ENCODE measurements at regions not wholly inside any gene's neighbourhood (a gene's known extent, or its start where the extent isn't known, plus 50 kb on each side); places are given as distances from the start of the nearest gene placed in this dataset.
A peak's percentile ranks its signal among the peaks of the same experiment; 100 is the strongest.

DNA sequence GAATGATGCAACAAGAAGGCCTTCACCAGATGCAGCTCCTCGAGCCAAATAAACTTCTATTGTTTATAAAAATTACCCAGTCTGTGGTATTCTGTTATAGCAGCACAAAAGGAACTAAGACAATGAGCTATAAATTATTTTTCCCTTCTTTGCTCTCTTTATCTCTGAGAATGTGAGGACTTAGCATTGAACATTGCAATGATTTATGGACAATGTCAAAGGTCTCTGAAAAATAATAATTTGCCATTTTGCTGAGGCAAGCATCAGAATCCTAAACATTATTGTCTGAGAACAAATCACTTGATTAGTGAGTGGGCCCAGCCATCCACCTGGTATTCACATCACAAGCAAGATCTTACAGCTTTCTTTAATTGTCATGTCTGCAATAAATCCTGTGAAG is 95.4 kb upstream of the SSBP2 start:
- Histone ChIP-seq H3K79me2 (ENCODE audit: insufficient read depth) (no peaks in the 10 kb centered on the region), H3K4me2 (no peak overlapping the region), H3K9me2 (no peaks in the 10 kb centered on the region), H3K27me3 (ENCODE audit: insufficient read depth) (no peaks in the 10 kb centered on the region), H3K9me3 (no peaks in the 10 kb centered on the region), H2AFZ (ENCODE audit: low read depth) (no peak overlapping the region), H3K4me1 (ENCODE audit: control insufficient read depth in 1 of 2, insufficient read depth in 2 of 2, low read depth in 1 of 2, low read length in 1 of 2) (peaks cover 19 to 32% of the 10 kb centered on the region in 2 experiments), H3K4me3 (ENCODE audit: low read depth in 2 of 2, low read length in 1 of 2) (no peak overlapping the region), H3K36me3 (replicated peaks in 1 of 2; ENCODE audit: control insufficient read depth in 1 of 2, insufficient read depth in 2 of 2, low read length in 1 of 2) (no peaks in the 10 kb centered on the region), H3K27ac (ENCODE audit: low read depth in 2 of 2, low read length in 1 of 2) (no peak overlapping the region), H3K9ac (no peak overlapping the region), H4K20me1 (ENCODE audit: insufficient read depth) (no peaks in the 10 kb centered on the region), H3F3A (replicated peaks; ENCODE audit: insufficient read depth) (peaks cover 3% of the 10 kb centered on the region)
- TF ChIP-seq, protein P1, sequence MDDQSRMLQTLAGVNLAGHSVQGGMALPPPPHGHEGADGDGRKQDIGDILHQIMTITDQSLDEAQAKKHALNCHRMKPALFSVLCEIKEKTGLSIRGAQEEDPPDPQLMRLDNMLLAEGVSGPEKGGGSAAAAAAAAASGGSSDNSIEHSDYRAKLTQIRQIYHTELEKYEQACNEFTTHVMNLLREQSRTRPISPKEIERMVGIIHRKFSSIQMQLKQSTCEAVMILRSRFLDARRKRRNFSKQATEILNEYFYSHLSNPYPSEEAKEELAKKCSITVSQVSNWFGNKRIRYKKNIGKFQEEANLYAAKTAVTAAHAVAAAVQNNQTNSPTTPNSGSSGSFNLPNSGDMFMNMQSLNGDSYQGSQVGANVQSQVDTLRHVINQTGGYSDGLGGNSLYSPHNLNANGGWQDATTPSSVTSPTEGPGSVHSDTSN (IDR thresholded peaks at IDR 0.05): no peak
- TF ChIP-seq FOXJ3 (CRISPR knock-in tag; IDR thresholded peaks at IDR 0.05) (no peak), FOXM1 (IDR thresholded peaks at IDR 0.05; ENCODE audit: low read depth) (no peak), EZH2phosphoT487 (IDR thresholded peaks at IDR 0.05; ENCODE audit: borderline replicate concordance, low read depth) (no peak), NFIC (IDR thresholded peaks at IDR 0.05; ENCODE audit: borderline replicate concordance) (no peak), SIN3A (IDR thresholded peaks at IDR 0.05; ENCODE audit: borderline replicate concordance, low read depth, low read length) (no peak), EP300 (IDR thresholded peaks at IDR 0.05; ENCODE audit: borderline replicate concordance in 1 of 2, low read depth in 1 of 2, low read length in 1 of 2) (no peak), RXRA (IDR thresholded peaks at IDR 0.05; ENCODE audit: borderline replicate concordance, low read depth) (no peak), ELF1 (IDR thresholded peaks at IDR 0.05) (no peak), TAF1 (IDR thresholded peaks at IDR 0.05; ENCODE audit: borderline replicate concordance, low read depth, low read length) (no peak), SMC3 (IDR thresholded peaks at IDR 0.05; ENCODE audit: low read depth, low read length) (no peak), RCOR1 (IDR thresholded peaks at IDR 0.05; ENCODE audit: low read length) (no peak)
- TF ChIP-seq, protein P2, sequence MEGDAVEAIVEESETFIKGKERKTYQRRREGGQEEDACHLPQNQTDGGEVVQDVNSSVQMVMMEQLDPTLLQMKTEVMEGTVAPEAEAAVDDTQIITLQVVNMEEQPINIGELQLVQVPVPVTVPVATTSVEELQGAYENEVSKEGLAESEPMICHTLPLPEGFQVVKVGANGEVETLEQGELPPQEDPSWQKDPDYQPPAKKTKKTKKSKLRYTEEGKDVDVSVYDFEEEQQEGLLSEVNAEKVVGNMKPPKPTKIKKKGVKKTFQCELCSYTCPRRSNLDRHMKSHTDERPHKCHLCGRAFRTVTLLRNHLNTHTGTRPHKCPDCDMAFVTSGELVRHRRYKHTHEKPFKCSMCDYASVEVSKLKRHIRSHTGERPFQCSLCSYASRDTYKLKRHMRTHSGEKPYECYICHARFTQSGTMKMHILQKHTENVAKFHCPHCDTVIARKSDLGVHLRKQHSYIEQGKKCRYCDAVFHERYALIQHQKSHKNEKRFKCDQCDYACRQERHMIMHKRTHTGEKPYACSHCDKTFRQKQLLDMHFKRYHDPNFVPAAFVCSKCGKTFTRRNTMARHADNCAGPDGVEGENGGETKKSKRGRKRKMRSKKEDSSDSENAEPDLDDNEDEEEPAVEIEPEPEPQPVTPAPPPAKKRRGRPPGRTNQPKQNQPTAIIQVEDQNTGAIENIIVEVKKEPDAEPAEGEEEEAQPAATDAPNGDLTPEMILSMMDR (IDR thresholded peaks at IDR 0.05): no peak
- 71% methylated on average over 1 of the region's 1 CpG for WGBS (ENCODE audit: low lambda C conversion rate)
- POLR2A ChIA-PET: interaction anchor here (0.5 kb wide), 1 partner anchor 11 kb away, joined by 3 read pairs; no protein-coding TSS in a partner anchor
- CTCF ChIA-PET: interaction anchor here (1.3 kb wide), 1 partner anchor 11 kb away, joined by 3 read pairs; no protein-coding TSS in a partner anchor
- no peak for DNase-seq

DNA sequence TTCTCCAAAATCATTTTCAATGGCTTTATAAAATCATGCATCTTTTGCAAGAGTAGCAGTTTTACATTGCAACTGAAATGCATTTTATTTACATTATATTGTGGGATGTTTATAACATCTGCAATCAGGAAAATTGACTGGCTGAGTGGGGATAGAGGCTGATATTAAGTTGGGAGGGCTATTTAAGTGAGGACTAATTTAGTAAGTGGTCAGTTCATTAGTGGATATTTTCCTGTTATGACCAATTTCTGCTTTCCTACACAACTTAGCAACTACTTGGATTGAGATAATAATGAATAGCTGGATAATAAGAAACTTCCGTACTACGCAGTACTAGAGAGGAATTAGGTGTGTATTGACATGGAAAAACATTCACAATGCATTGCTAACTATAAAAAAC is 92.9 kb upstream of the SSBP2 start:
- TF ChIP-seq USF2 (IDR thresholded peaks at IDR 0.05; ENCODE audit: borderline replicate concordance, low read depth, low read length): no peak
- no peak for TF ChIP-seq ELF1 (IDR thresholded peaks at IDR 0.05)
- no peak for TF ChIP-seq GABPA (IDR thresholded peaks at IDR 0.05; ENCODE audit: low read depth)
- TF ChIP-seq, protein P1 (IDR thresholded peaks at IDR 0.05): no peak
- TF ChIP-seq RFX5 (IDR thresholded peaks at IDR 0.05; ENCODE audit: low read length): no peak
- no peak for TF ChIP-seq CHD2 (IDR thresholded peaks at IDR 0.05; ENCODE audit: low read length, partially characterized antibody)
- TF ChIP-seq SIN3A (IDR thresholded peaks at IDR 0.05; ENCODE audit: borderline replicate concordance, low read depth, low read length): no peak
- no peak for TF ChIP-seq SMC3 (IDR thresholded peaks at IDR 0.05; ENCODE audit: low read depth, low read length)
- TF ChIP-seq RXRA (IDR thresholded peaks at IDR 0.05; ENCODE audit: borderline replicate concordance, low read depth): no peak
- TF ChIP-seq REST (IDR thresholded peaks at IDR 0.05; ENCODE audit: low read depth, low read length): no peak
- Histone ChIP-seq H3K4me1 (ENCODE audit: control insufficient read depth in 1 of 2, insufficient read depth in 2 of 2, low read depth in 1 of 2, low read length in 1 of 2) (peaks cover 0 to 11% of the 10 kb centered on the region in 2 experiments; a peak in 3 of 4 replicates), H3K9ac (no peak overlapping the region), H3K27me3 (ENCODE audit: insufficient read depth) (no peaks in the 10 kb centered on the region), H3K36me3 (replicated peaks in 1 of 2; ENCODE audit: control insufficient read depth in 1 of 2, insufficient read depth in 2 of 2, low read length in 1 of 2) (no peaks in the 10 kb centered on the region), H3K79me2 (ENCODE audit: insufficient read depth) (no peaks in the 10 kb centered on the region), H3K9me2 (no peaks in the 10 kb centered on the region), H3K27ac (ENCODE audit: low read depth in 2 of 2, low read length in 1 of 2) (peak overlapping the region in 1 of 2 experiments; percentile 79; a peak in 2 of 4 replicates), H3K4me3 (ENCODE audit: low read depth in 2 of 2, low read length in 1 of 2) (no peak overlapping the region), H3K4me2 (no peak overlapping the region), H2AFZ (ENCODE audit: low read depth) (no peak overlapping the region), H3K9me3 (no peaks in the 10 kb centered on the region), H4K20me1 (ENCODE audit: insufficient read depth) (no peaks in the 10 kb centered on the region), H3F3A (replicated peaks; ENCODE audit: insufficient read depth) (no peaks in the 10 kb centered on the region)
- POLR2A ChIA-PET: interaction anchor here (0.5 kb wide), 1 partner anchor 80 kb away, joined by 3 read pairs; no protein-coding TSS in a partner anchor
- CTCF ChIA-PET: interaction anchor here (1.2 to 1.5 kb wide), 3 partner anchors 8 to 322 kb away, joined by 3 to 7 read pairs (median 6); no protein-coding TSS in a partner anchor
- DNase-seq: no peak
- WGBS (ENCODE audit: low lambda C conversion rate): 95% methylated on average over 2 of the region's 2 CpGs

All from SK-N-SH (cell line).